ENCODE measurements at regions not wholly inside any gene's neighbourhood (a gene's known extent, or its start where the extent isn't known, plus 50 kb on each side); places are given as distances from the start of the nearest gene placed in this dataset.
"Not testable (repeated sequence)": the region's sequence is repeated elsewhere in the genome, so short reads cannot be mapped to it uniquely, and the experiment has no call there.

GRCh38 chr16:88171126-88171525, 211.6 kb upstream of the ZNF469 start:
- POLR2A ChIA-PET; CTCF ChIA-PET; H3K27me3 ChIP-seq (ENCODE audit: insufficient read depth, low read length, poor library complexity, severe bottlenecking); H3K36me3 ChIP-seq (ENCODE audit: insufficient read depth, low read length); DNase-seq; H3K9me3 ChIP-seq (ENCODE audit: low read length); H3K9me3 Mint-ChIP-seq; H3K27ac ChIP-seq (ENCODE audit: low read depth, low read length); H3K4me3 Mint-ChIP-seq; H3K27ac Mint-ChIP-seq; H3K4me3 ChIP-seq (ENCODE audit: low read length); H3K36me3 Mint-ChIP-seq; H3K4me1 Mint-ChIP-seq; H3K4me1 ChIP-seq (ENCODE audit: insufficient read depth, low read length): not testable (repeated sequence)
- H3K27me3 Mint-ChIP-seq, result peaks cover 12 to 38% of the 10 kb centered on the region in 2 donors

GRCh38 chr16:88176184-88176583, 206.6 kb upstream of the ZNF469 start:
- H3K9me3 Mint-ChIP-seq; POLR2A ChIA-PET; H3K27ac Mint-ChIP-seq; H3K36me3 ChIP-seq (ENCODE audit: insufficient read depth, low read length); H3K4me3 Mint-ChIP-seq; H3K4me3 ChIP-seq (ENCODE audit: low read length); H3K27me3 ChIP-seq (ENCODE audit: insufficient read depth, low read length, poor library complexity, severe bottlenecking); DNase-seq; H3K27ac ChIP-seq (ENCODE audit: low read depth, low read length); H3K36me3 Mint-ChIP-seq; H3K9me3 ChIP-seq (ENCODE audit: low read length); H3K4me1 Mint-ChIP-seq; H3K4me1 ChIP-seq (ENCODE audit: insufficient read depth, low read length); CTCF ChIA-PET: not testable (repeated sequence)
- H3K27me3 Mint-ChIP-seq, result peaks cover 0 to 25% of the 10 kb centered on the region in 2 donors

- H3K4me1 Mint-ChIP-seq; CTCF ChIA-PET; H3K9me3 Mint-ChIP-seq; H3K27me3 ChIP-seq (ENCODE audit: insufficient read depth, low read length, poor library complexity, severe bottlenecking); H3K36me3 Mint-ChIP-seq; H3K4me3 Mint-ChIP-seq; DNase-seq; H3K4me3 ChIP-seq (ENCODE audit: low read length); H3K36me3 ChIP-seq (ENCODE audit: insufficient read depth, low read length); H3K27ac Mint-ChIP-seq; H3K9me3 ChIP-seq (ENCODE audit: low read length); POLR2A ChIA-PET; H3K27ac ChIP-seq (ENCODE audit: low read depth, low read length); H3K4me1 ChIP-seq (ENCODE audit: insufficient read depth, low read length): not testable (repeated sequence)
- peaks cover 0 to 21% of the 10 kb centered on the region in 2 donors for H3K27me3 Mint-ChIP-seq
Measured at GRCh38 chr16:88176591-88177180, 206.1 kb upstream of the ZNF469 start.

GRCh38 chr16:88178251-88178650, 204.5 kb upstream of the ZNF469 start:
- not testable (repeated sequence) for H3K27ac Mint-ChIP-seq

GRCh38 chr16:88178896-88179295, 203.9 kb upstream of the ZNF469 start:
- DNase-seq; CTCF ChIA-PET; H3K36me3 ChIP-seq (ENCODE audit: insufficient read depth, low read length); H3K36me3 Mint-ChIP-seq; H3K4me3 Mint-ChIP-seq; H3K4me3 ChIP-seq (ENCODE audit: low read length); H3K9me3 Mint-ChIP-seq; H3K27ac Mint-ChIP-seq; POLR2A ChIA-PET; H3K9me3 ChIP-seq (ENCODE audit: low read length); H3K4me1 ChIP-seq (ENCODE audit: insufficient read depth, low read length); H3K27ac ChIP-seq (ENCODE audit: low read depth, low read length); H3K27me3 Mint-ChIP-seq; H3K27me3 ChIP-seq (ENCODE audit: insufficient read depth, low read length, poor library complexity, severe bottlenecking); H3K4me1 Mint-ChIP-seq: not testable (repeated sequence)

More at GRCh38 chr16:88178251-88178650, 204.5 kb upstream of the ZNF469 start:
- H3K4me1 Mint-ChIP-seq; H3K36me3 Mint-ChIP-seq; H3K27ac ChIP-seq (ENCODE audit: low read depth, low read length); H3K4me1 ChIP-seq (ENCODE audit: insufficient read depth, low read length); H3K4me3 Mint-ChIP-seq; H3K27me3 ChIP-seq (ENCODE audit: insufficient read depth, low read length, poor library complexity, severe bottlenecking); H3K27me3 Mint-ChIP-seq; H3K9me3 ChIP-seq (ENCODE audit: low read length); H3K36me3 ChIP-seq (ENCODE audit: insufficient read depth, low read length); POLR2A ChIA-PET; H3K9me3 Mint-ChIP-seq; DNase-seq; CTCF ChIA-PET; H3K4me3 ChIP-seq (ENCODE audit: low read length): not testable (repeated sequence)

- H3K27me3 ChIP-seq (ENCODE audit: insufficient read depth, low read length, poor library complexity, severe bottlenecking); H3K9me3 Mint-ChIP-seq; H3K4me1 ChIP-seq (ENCODE audit: insufficient read depth, low read length); CTCF ChIA-PET; H3K36me3 Mint-ChIP-seq; H3K27me3 Mint-ChIP-seq; H3K27ac Mint-ChIP-seq; DNase-seq; H3K27ac ChIP-seq (ENCODE audit: low read depth, low read length); H3K9me3 ChIP-seq (ENCODE audit: low read length); H3K4me3 ChIP-seq (ENCODE audit: low read length); H3K4me3 Mint-ChIP-seq; POLR2A ChIA-PET; H3K36me3 ChIP-seq (ENCODE audit: insufficient read depth, low read length); H3K4me1 Mint-ChIP-seq: not testable (repeated sequence)
Measured at GRCh38 chr16:88182967-88183881, 199.5 kb upstream of the ZNF469 start.

- H3K4me1 ChIP-seq (ENCODE audit: insufficient read depth, low read length); DNase-seq; H3K36me3 ChIP-seq (ENCODE audit: insufficient read depth, low read length); H3K27ac ChIP-seq (ENCODE audit: low read depth, low read length); H3K27ac Mint-ChIP-seq; H3K9me3 Mint-ChIP-seq; H3K9me3 ChIP-seq (ENCODE audit: low read length); CTCF ChIA-PET; H3K4me3 Mint-ChIP-seq; H3K4me3 ChIP-seq (ENCODE audit: low read length); POLR2A ChIA-PET; H3K36me3 Mint-ChIP-seq; H3K27me3 Mint-ChIP-seq; H3K27me3 ChIP-seq (ENCODE audit: insufficient read depth, low read length, poor library complexity, severe bottlenecking); H3K4me1 Mint-ChIP-seq: not testable (repeated sequence)
Measured at GRCh38 chr16:88184053-88184452, 198.7 kb upstream of the ZNF469 start.

- CTCF ChIA-PET; H3K36me3 ChIP-seq (ENCODE audit: insufficient read depth, low read length); H3K4me3 Mint-ChIP-seq; DNase-seq; H3K4me1 ChIP-seq (ENCODE audit: insufficient read depth, low read length); POLR2A ChIA-PET; H3K9me3 Mint-ChIP-seq; H3K27ac Mint-ChIP-seq; H3K4me1 Mint-ChIP-seq; H3K27me3 ChIP-seq (ENCODE audit: insufficient read depth, low read length, poor library complexity, severe bottlenecking); H3K9me3 ChIP-seq (ENCODE audit: low read length); H3K4me3 ChIP-seq (ENCODE audit: low read length); H3K36me3 Mint-ChIP-seq; H3K27me3 Mint-ChIP-seq; H3K27ac ChIP-seq (ENCODE audit: low read depth, low read length): not testable (repeated sequence)
Measured at GRCh38 chr16:88184566-88185355, 198.0 kb upstream of the ZNF469 start.
